ENCODE measurements at regions not wholly inside any gene's neighbourhood (a gene's known extent, or its start where the extent isn't known, plus 50 kb on each side); places are given as distances from the start of the nearest gene placed in this dataset.

GRCh38 chr6:137769797-137770362, 97.2 kb upstream of the TNFAIP3 start:
- ChIA-PET CTCF (no interaction called here), POLR2A (no interaction called here)

GRCh38 chr6:137772541-137773250, 94.4 kb upstream of the TNFAIP3 start:
- Histone ChIP-seq H3K27ac (ENCODE audit: low read depth, low read length) (no peak overlapping the region), H3K9me3 (ENCODE audit: control insufficient read depth, insufficient read depth, low read length) (no peaks in the 10 kb centered on the region), H3K27me3 (ENCODE audit: control insufficient read depth, insufficient read depth, low read length) (no peaks in the 10 kb centered on the region), H3K4me3 (ENCODE audit: low read depth, low read length) (no peak overlapping the region)
- ChIA-PET CTCF (no interaction called here), POLR2A (no interaction called here)
- TF ChIP-seq, protein P1, sequence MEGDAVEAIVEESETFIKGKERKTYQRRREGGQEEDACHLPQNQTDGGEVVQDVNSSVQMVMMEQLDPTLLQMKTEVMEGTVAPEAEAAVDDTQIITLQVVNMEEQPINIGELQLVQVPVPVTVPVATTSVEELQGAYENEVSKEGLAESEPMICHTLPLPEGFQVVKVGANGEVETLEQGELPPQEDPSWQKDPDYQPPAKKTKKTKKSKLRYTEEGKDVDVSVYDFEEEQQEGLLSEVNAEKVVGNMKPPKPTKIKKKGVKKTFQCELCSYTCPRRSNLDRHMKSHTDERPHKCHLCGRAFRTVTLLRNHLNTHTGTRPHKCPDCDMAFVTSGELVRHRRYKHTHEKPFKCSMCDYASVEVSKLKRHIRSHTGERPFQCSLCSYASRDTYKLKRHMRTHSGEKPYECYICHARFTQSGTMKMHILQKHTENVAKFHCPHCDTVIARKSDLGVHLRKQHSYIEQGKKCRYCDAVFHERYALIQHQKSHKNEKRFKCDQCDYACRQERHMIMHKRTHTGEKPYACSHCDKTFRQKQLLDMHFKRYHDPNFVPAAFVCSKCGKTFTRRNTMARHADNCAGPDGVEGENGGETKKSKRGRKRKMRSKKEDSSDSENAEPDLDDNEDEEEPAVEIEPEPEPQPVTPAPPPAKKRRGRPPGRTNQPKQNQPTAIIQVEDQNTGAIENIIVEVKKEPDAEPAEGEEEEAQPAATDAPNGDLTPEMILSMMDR (IDR thresholded peaks at IDR 0.05; ENCODE audit: low read depth, low read length), result no peak
- DNase-seq (ENCODE audit: low read depth, low spot score), result no peak

More at GRCh38 chr6:137769797-137770362, 97.2 kb upstream of the TNFAIP3 start:
- TF ChIP-seq, protein P1 (IDR thresholded peaks at IDR 0.05; ENCODE audit: low read depth, low read length), result no peak
- no peak overlapping the region for H3K4me3 ChIP-seq (ENCODE audit: low read depth, low read length)
- no peaks in the 10 kb centered on the region for H3K27me3 ChIP-seq (ENCODE audit: control insufficient read depth, insufficient read depth, low read length)
- H3K9me3 ChIP-seq (ENCODE audit: control insufficient read depth, insufficient read depth, low read length), result no peaks in the 10 kb centered on the region
- no peak for DNase-seq (ENCODE audit: low read depth, low spot score)
- H3K27ac ChIP-seq (ENCODE audit: low read depth, low read length), result no peak overlapping the region

DNA sequence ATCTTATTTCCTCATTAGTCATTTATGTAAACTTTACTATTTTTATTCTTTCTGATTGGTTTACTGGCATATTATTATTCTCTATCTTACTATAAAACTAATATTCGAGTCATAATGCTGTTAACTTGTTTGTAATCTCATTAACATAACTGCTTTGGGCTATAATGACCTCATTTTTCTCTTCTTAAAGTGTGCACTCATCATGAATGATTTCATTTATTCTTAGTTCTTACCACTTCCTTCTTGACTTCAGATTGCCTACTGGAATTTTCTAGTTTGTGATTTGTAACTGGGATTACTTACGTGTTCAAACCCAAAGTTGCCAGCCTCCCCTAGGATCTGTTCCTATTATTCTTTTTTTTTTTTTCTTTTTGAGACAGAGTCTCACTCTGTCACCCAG, 91.8 kb upstream of the TNFAIP3 start:
- CTCF ChIA-PET, result interaction anchor here (0.8 to 1.1 kb wide), 2 partner anchors 19 to 24 kb away, joined by 3 read pairs; no protein-coding TSS in a partner anchor

GRCh38 chr6:137775720-137776119, 91.3 kb upstream of the TNFAIP3 start:
- Histone ChIP-seq H3K4me3 (ENCODE audit: low read depth, low read length) (no peak overlapping the region), H3K27me3 (ENCODE audit: control insufficient read depth, insufficient read depth, low read length) (no peaks in the 10 kb centered on the region), H3K27ac (ENCODE audit: low read depth, low read length) (no peak overlapping the region), H3K9me3 (ENCODE audit: control insufficient read depth, insufficient read depth, low read length) (no peaks in the 10 kb centered on the region)
- TF ChIP-seq, protein P1 (IDR thresholded peaks at IDR 0.05; ENCODE audit: low read depth, low read length), result no peak
- CTCF ChIA-PET, result interaction anchor here (0.7 to 0.8 kb wide), 2 partner anchors 19 to 68 kb away, joined by 3 to 4 read pairs; no protein-coding TSS in a partner anchor
- no peak for DNase-seq (ENCODE audit: low read depth, low spot score)
- POLR2A ChIA-PET, result no interaction called here

More for the DNA sequence above, 91.8 kb upstream of the TNFAIP3 start:
- DNase-seq (ENCODE audit: low read depth, low spot score), result no peak
- Histone ChIP-seq H3K27ac (ENCODE audit: low read depth, low read length) (no peak overlapping the region), H3K27me3 (ENCODE audit: control insufficient read depth, insufficient read depth, low read length) (no peaks in the 10 kb centered on the region), H3K4me3 (ENCODE audit: low read depth, low read length) (no peak overlapping the region), H3K9me3 (ENCODE audit: control insufficient read depth, insufficient read depth, low read length) (no peaks in the 10 kb centered on the region)
- POLR2A ChIA-PET, result no interaction called here
- TF ChIP-seq, protein P1 (IDR thresholded peaks at IDR 0.05; ENCODE audit: low read depth, low read length), result no peak

DNA sequence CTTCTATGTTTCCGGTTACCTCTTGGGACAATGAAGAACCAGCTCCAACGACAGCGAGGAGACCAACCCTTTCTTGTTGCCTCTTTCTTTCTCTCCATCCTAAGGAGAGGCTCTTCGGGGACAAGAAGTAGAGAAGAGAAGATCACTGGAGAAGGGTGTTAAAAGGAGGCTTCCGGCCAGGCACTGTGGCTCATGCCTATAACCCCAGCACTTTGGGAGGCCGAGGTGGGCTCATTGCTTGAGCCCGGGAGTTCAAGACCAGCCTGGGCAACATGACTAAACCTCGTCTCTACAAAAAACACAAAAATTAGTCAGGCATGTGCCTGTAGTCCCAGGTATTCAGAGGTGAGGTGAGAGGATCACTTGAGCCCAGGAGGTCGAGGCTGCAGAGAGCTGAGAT, 90.8 kb upstream of the TNFAIP3 start:
- Histone ChIP-seq H3K27me3 (ENCODE audit: control insufficient read depth, insufficient read depth, low read length) (no peaks in the 10 kb centered on the region), H3K9me3 (ENCODE audit: control insufficient read depth, insufficient read depth, low read length) (no peaks in the 10 kb centered on the region), H3K4me3 (ENCODE audit: low read depth, low read length) (no peak overlapping the region), H3K27ac (ENCODE audit: low read depth, low read length) (no peak overlapping the region)
- TF ChIP-seq, protein P1 (IDR thresholded peaks at IDR 0.05; ENCODE audit: low read depth, low read length), result no peak
- ChIA-PET CTCF (interaction anchor here (0.7 kb wide), 1 partner anchor 68 kb away, joined by 4 read pairs; no protein-coding TSS in a partner anchor), POLR2A (no interaction called here)
- DNase-seq (ENCODE audit: low read depth, low spot score), result no peak

All from AG04450 (cell line).